Stomach (tissue), 8 donors: ENCODE measurements at regions not wholly inside any gene's neighbourhood (a gene's known extent, or its start where the extent isn't known, plus 50 kb on each side); places are given as distances from the start of the nearest gene placed in this dataset.
A peak's percentile ranks its signal among the peaks of the same experiment; 100 is the strongest.
"Not testable (repeated sequence)": the region's sequence is repeated elsewhere in the genome, so short reads cannot be mapped to it uniquely, and the experiment has no call there.

ENCODE experiments used
- DNase-seq, 2 donors: peaks; one replicate each; pipeline versions ENCODE4 v3.0.0 to v3.0.0-alpha.2; 2013 to 2019
- H3K27ac ChIP-seq, 5 donors: fragments of 200-600 bp in 4 of 5; sonication (generic) in 4 of 5; one replicate each; pipeline ENCODE4 v1.5.1; 2013 to 2019; ENCODE audit warnings: mild to moderate bottlenecking in 1 of 5, moderate library complexity in 1 of 5
- H3K27me3 ChIP-seq, 3 donors: fragments of 200-600 bp; sonication (generic); one replicate each; pipeline ENCODE4 v1.5.1; 2017 to 2019; ENCODE audit warnings: mixed run types in 1 of 3
- H3K36me3 ChIP-seq, 4 donors: fragments of 200-600 bp; sonication (generic); 1 replicate in 3 of 4; 2 replicates in 1 of 4; pipeline ENCODE4 v1.5.1; 2016 to 2019
- H3K4me1 ChIP-seq, 4 donors: fragments of 200-600 bp; sonication (generic); one replicate each; pipeline ENCODE4 v1.5.1; 2016 to 2019
- H3K4me3 ChIP-seq, 4 donors: fragments of 200-600 bp; sonication (generic) in 3 of 4; one replicate each; pipeline ENCODE4 v1.5.1; 2016 to 2019; ENCODE audit warnings: mild to moderate bottlenecking in 1 of 4
- H3K9me3 ChIP-seq, 4 donors: fragments of 200-600 bp; sonication (generic); one replicate each; pipeline ENCODE4 v1.5.1; 2016 to 2019
- EP300 ChIP-seq: sonication (generic); formaldehyde crosslinking; IDR thresholded peaks from one replicate; pipeline ENCODE4 v1.6.1; 2017; ENCODE audit warnings: antibody characterized with exemption
- POLR2A ChIP-seq, 4 donors: fragments of 450-650 bp; IDR thresholded peaks; one replicate each; pipeline ENCODE4 v1.6.1; 2016; ENCODE audit warnings: antibody characterized with exemption in 4 of 4, control low read depth in 2 of 4, mild to moderate bottlenecking in 1 of 4, moderate library complexity in 1 of 4
- POLR2AphosphoS5 ChIP-seq, 3 donors: sonication (generic); formaldehyde crosslinking; IDR thresholded peaks; one replicate each; pipeline ENCODE4 v1.6.1; 2016; ENCODE audit warnings: antibody characterized with exemption in 3 of 3
- whole genome bisulfite sequencing, 5 donors: extraction: QIAGEN DNeasy Blood & Tissue Kit in 3 of 5; methylation state at CpG; one replicate each; pipeline versions ENCODE4 v1.1.5 to v1.1.7; 2013 to 2018; 5-methylcytosine and 5-hydroxymethylcytosine counted together
- intact Hi-C: fragments of 100-400 bp; cut with DNase I; formaldehyde crosslinking; loops from one replicate; pipeline ENCODE4 v1.15.1; 2023; ENCODE audit warnings: low total_unique reads
- TF ChIP-seq, protein P1 (sequence below), 7 experiments: fragments of 450-650 bp in 4 of 7; fragments of 200-600 bp in 3 of 7; sonication (generic) in 3 of 7; IDR thresholded peaks; one replicate each; pipeline ENCODE4 v1.5.1; 2016 to 2019; ENCODE audit warnings: antibody characterized with exemption in 7 of 7, control low read depth in 2 of 7, mild to moderate bottlenecking in 1 of 7
- donor health status: healthy with polysubstance abuse.
- donor health status: Bipolar disorder and iron deficiency.
- donor health status: healthy.

DNA sequence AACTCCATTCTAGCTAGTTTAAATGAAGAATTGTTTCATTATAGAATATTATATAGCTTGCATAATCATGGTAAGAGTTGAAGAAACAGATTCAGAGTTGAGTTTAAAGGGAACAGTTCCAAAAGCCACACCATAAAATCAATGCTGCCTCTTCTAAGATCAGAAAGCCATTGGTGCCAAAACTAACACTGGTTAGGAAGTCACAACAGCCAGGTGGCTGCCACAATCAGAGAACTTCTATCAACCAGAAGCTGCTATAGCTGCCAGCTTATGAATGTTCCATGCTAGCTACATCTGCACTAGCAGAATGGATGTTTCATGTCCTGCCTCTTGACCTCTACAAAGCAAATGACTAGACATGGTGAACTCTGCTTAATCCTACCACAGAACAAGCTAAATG, 583.1 kb upstream of the LRRN3 start:
- H3K27me3 ChIP-seq, result no peaks in the 10 kb centered on the region
- H3K4me3 ChIP-seq, result no peak overlapping the region
- H3K4me1 ChIP-seq, result peaks cover 0 to 9% (median 4%) of the 10 kb centered on the region in 4 donors
- no peaks in the 10 kb centered on the region for H3K36me3 ChIP-seq
- H3K27ac ChIP-seq, result no peak overlapping the region
- intact Hi-C loops, result no loop called here
- no peak for DNase-seq
- no peaks in the 10 kb centered on the region for H3K9me3 ChIP-seq
- no peak for TF ChIP-seq EP300
- no peak for TF ChIP-seq POLR2A (IDR thresholded peaks at IDR 0.05)
- TF ChIP-seq, protein P1, sequence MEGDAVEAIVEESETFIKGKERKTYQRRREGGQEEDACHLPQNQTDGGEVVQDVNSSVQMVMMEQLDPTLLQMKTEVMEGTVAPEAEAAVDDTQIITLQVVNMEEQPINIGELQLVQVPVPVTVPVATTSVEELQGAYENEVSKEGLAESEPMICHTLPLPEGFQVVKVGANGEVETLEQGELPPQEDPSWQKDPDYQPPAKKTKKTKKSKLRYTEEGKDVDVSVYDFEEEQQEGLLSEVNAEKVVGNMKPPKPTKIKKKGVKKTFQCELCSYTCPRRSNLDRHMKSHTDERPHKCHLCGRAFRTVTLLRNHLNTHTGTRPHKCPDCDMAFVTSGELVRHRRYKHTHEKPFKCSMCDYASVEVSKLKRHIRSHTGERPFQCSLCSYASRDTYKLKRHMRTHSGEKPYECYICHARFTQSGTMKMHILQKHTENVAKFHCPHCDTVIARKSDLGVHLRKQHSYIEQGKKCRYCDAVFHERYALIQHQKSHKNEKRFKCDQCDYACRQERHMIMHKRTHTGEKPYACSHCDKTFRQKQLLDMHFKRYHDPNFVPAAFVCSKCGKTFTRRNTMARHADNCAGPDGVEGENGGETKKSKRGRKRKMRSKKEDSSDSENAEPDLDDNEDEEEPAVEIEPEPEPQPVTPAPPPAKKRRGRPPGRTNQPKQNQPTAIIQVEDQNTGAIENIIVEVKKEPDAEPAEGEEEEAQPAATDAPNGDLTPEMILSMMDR (IDR thresholded peaks at IDR 0.05), result no peak
- no peak for TF ChIP-seq POLR2AphosphoS5 (IDR thresholded peaks at IDR 0.05)

DNA sequence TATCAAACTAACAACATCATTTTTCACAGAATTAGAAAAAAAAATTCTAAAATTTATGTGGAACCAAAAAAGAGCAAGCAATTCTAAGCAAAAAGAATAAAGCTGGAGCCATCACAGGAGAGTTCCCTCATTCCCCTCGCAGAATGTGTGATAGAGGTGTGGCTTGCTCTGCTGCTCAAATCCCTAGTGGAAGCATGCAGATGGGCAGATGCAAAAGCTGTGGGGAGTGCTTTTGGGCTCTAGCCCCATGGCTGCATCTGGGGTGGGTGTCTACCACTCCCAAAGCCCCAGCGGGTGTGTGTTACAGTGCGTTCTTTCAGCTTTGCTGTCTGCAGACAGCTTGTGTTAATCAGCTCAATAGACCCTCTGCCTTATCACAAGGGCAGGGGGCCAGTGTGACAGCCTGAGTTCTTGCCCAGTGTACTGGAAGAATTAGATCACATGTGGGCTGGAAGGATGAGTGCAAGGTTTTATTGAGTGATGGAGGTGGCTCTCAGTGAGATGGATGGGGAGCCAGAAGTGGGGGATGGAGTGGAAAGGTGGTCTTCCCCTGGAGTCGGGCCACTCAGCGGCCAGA, 575.9 kb upstream of the LRRN3 start:
- H3K27me3 ChIP-seq, DNase-seq, H3K27ac ChIP-seq, H3K36me3 ChIP-seq, H3K4me3 ChIP-seq, intact Hi-C loops, H3K4me1 ChIP-seq: not testable (repeated sequence)
- H3K9me3 ChIP-seq, result peaks cover 0 to 11% (median 3%) of the 10 kb centered on the region in 4 donors
- 49 to 80% (median 53%) methylated on average over 3 to 5 of the region's 5 CpGs for WGBS, 5 donors

GRCh38 chr7:110519851-110520250, 571.1 kb upstream of the LRRN3 start:
- 87 to 95% (median 89%) methylated on average over 5 to 8 of the region's 8 CpGs for WGBS, 5 donors
- intact Hi-C loops, result no loop called here
- no peaks in the 10 kb centered on the region for H3K27me3 ChIP-seq
- no peak for DNase-seq
- H3K36me3 ChIP-seq, result no peaks in the 10 kb centered on the region
- peaks cover 0 to 11% (median 3%) of the 10 kb centered on the region in 4 donors for H3K9me3 ChIP-seq
- TF ChIP-seq EP300 (no peak), POLR2AphosphoS5 (IDR thresholded peaks at IDR 0.05) (no peak), POLR2A (IDR thresholded peaks at IDR 0.05) (no peak)
- TF ChIP-seq, protein P1 (IDR thresholded peaks at IDR 0.05), result no peak
- H3K27ac ChIP-seq, result no peak overlapping the region
- H3K4me1 ChIP-seq, result peaks cover 0 to 12% (median 0%) of the 10 kb centered on the region in 4 donors
- H3K4me3 ChIP-seq, result no peak overlapping the region

DNA sequence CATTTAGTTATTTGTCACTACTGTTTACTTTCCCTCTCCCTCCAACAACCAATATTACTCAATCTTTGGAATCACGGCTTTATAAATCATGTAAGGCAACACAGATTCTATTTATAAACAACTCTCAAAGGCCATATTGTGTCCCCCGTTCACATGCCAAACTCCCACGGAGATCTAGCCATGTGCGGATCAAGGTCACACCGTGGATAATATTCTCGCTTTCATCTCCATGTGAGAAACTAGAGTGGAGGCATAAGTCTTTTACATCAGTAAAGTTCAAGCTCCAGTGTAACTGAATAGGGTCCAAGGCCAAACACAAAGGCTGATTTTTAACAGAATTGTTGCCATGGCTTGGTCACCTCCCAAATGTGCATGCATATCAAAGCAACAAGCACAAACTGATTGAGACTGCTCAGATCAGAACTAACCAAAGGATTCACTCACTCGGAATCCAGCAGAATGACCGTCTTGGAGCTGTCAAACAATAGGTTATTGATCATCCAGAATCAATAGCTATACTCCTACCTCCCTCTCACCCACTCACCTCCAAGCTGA, 569.5 kb upstream of the LRRN3 start:
- no peaks in the 10 kb centered on the region for H3K27me3 ChIP-seq
- no peak overlapping the region for H3K27ac ChIP-seq
- H3K4me1 ChIP-seq, result peaks cover 0 to 12% (median 0%) of the 10 kb centered on the region in 4 donors
- no peak for TF ChIP-seq POLR2A (IDR thresholded peaks at IDR 0.05)
- TF ChIP-seq, protein P1 (IDR thresholded peaks at IDR 0.05), result no peak
- no peak for TF ChIP-seq EP300
- no peak for TF ChIP-seq POLR2AphosphoS5 (IDR thresholded peaks at IDR 0.05)
- DNase-seq, result no peak
- H3K36me3 ChIP-seq, result no peaks in the 10 kb centered on the region
- 72 to 83% (median 77%) methylated on average over 8 of the region's 8 CpGs for WGBS, 5 donors
- intact Hi-C loops, result no loop called here
- no peak overlapping the region for H3K4me3 ChIP-seq
- H3K9me3 ChIP-seq, result peaks cover 0 to 11% (median 3%) of the 10 kb centered on the region in 4 donors

DNA sequence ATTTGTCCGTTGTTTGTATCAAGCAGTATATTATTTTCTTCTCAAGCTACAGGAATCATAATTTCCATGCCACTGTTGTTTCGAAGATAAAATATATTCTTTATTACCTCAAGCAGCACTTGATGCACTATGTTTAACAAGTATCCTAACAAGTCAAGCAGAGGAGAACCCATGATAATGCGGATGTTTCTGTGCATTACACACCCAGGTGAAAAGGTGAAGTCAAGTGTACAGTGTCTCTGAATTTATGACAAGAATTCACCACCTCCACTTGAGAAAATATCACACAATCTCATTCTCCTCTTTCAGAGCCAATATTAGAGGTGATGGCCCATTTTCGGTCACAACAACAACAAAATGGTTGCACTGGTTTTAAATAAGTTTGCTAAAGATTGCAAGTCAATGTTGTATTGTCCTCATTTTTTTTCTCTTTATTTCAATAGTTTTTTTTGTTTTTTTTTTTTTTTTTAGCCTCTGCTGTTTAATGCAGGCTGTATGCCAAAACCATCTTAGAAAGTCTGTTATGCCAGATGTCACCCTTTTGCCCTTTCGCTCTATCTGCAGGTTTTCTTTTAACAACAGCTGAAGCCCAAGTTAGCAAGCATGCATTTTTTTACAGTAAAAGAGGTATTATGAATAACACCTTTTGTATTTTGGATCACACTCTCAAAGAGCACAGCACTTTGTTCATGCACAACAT, 568.7 kb upstream of the LRRN3 start:
- TF ChIP-seq POLR2A (IDR thresholded peaks at IDR 0.05), result no peak
- TF ChIP-seq EP300, result no peak
- TF ChIP-seq, protein P1 (IDR thresholded peaks at IDR 0.05), result no peak
- TF ChIP-seq POLR2AphosphoS5 (IDR thresholded peaks at IDR 0.05), result no peak
- no peaks in the 10 kb centered on the region for H3K36me3 ChIP-seq
- 58 to 72% (median 61%) methylated on average over 5 of the region's 5 CpGs for WGBS, 5 donors
- no peak overlapping the region for H3K27ac ChIP-seq
- H3K9me3 ChIP-seq, result peaks cover 0 to 11% (median 3%) of the 10 kb centered on the region in 4 donors
- no peaks in the 10 kb centered on the region for H3K27me3 ChIP-seq
- no peak overlapping the region for H3K4me3 ChIP-seq
- intact Hi-C loops, result no loop called here
- peaks cover 0 to 12% (median 0%) of the 10 kb centered on the region in 4 donors for H3K4me1 ChIP-seq
- peak in 1 of 2 donors; percentile 27 for DNase-seq
